ENCODE measurements at regions not wholly inside any gene's neighbourhood (a gene's known extent, or its start where the extent isn't known, plus 50 kb on each side); places are given as distances from the start of the nearest gene placed in this dataset.
"Not testable (repeated sequence)": the region's sequence is repeated elsewhere in the genome, so short reads cannot be mapped to it uniquely, and the experiment has no call there.

DNA sequence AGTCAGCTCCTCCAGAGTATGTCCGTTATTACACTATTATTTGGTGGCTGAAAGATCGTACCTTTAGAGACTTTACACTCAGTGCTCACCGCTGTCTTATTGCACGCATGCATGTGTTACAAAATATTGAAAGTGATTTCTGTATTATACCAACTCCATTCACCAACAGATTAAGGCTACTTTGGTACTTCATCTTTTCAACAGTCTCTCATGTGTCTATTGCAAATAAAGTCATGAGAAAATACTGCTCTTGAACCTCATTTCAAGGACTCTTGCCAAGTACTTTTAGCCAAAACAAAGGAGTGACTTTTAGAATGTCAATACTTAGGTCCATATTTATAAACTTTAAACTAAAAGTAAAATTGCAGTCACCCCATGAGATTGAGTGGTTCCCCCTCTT is 503.6 kb downstream of the TMEM121 start:
- DNase-seq: no peak

DNA sequence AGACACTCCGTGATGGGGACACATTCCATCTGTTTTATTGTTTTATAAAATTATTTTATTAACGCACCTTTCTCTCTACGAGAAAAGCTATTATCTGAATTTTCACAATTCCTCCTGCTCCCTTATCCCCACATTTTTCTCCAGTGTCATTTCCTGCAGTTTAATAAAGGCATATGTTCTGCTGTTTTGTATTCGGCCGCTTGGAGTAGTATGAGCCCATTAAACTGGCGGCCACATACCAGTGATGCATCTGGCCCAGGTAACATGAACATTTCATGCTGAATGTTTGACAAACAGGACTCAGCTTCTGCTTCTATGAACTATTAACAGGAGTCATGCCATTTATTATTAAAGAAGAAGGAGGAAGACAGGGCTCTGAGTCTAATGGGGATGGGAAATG is 511.0 kb downstream of the TMEM121 start:
- DNase-seq: no peak

DNA sequence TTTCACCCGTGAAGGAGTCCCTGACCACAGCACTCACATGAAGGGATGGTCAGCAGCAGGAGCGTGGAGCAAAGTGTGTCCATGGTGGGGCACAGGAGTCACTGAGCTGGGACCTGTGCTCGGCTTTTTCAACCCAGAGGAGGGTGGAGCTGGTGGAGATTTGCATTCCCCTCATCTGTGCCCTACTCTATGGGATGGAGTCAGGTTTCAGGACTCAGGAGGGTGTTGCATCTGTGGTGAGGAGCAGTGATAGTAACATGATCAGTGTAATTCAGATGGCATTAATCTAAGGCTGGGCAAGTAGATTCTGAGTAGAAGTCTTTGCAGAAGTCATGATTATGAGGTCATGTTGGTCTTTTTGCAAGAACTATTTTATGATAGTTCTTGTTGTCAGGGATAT is 511.9 kb downstream of the TMEM121 start:
- no peak for DNase-seq

DNA sequence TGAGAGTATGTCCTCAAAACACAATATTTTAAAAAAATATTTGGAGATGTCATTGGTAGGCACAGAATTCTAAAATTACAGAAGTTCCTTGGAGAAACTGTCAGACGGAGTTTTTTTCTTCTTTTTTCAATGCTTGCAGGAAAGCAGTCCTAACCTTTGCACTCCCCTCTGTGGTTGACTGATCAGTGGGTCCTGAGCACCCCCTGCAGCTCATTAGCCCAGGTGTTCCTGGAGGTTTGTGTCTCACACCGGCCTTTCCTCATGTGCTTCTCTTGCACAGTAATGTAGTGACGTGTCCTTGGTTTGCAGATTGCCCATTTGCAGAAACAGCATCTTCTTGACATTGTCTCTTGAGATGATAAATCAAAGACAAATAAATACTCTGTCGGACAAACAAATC is 513.0 kb downstream of the TMEM121 start:
- no peak for DNase-seq

DNA sequence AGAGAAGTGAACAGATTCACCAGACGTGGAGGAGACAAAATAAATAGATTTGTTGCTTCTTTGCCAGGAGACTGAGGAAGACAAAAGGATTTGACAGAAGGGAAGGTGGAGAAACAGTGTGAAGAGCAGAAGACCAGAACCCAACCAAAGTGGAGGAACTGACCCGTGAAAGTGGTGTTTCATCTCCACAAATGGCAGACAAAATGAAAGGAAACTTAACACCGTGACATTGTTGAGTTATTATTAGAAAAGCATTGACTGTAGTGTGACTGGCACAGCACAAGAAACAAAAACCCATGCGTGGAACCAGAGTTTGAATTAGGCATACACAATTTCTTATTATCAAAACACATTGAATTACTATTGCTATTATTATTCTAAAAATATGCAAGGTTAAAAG is 518.1 kb downstream of the TMEM121 start:
- DNase-seq: no peak

DNA sequence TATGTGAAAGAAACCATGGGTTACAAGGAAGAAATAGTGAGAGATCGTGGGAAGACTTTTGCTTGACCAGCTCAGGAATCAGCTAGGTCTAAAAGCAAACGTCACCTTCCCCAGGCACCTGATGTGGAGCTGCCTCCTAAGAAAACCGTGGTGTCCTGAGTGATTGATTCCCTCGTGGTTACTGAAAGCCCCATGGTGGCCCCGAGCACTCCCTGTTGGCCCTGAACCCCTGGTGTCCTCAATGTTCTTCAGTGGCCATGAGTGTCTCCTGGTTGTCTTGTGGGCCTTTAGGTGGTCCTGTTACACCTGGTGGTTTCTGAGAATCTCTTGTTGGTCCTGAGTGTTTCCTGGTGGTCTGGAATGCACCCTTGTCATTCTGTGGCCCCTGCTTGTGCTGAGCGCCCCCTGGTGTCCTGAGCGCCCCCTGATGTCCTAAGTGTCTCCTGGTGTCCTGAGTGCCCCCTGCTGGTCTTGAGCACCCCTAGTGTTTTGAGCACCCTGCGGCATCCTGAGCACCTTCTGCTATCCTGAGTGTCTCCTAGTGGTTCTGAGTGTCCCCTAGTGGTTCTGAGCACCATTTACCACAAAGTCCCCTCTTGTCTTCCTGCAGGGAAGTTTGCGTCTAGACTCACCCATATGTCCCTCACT is 518.7 kb downstream of the TMEM121 start:
- no peak for DNase-seq

DNA sequence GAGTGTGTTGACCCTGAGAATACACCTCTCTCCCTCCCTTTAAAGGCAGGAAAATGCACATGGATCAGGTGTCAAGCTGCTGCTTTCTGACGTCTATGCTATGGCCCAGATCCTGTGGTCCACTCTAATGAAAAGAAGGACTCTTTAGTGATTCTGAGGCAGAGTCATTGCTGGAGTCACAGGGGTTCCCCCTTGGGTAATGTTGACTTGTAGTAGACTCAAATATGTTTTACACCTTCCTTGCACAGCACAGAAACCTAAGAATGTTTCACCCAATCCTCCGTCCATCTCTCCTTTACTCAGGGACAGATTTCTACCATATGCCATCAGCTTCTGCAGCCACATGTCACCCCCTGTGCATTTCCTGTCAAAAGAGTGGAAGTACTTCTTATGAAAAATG is 525.4 kb downstream of the TMEM121 start:
- no peak for DNase-seq

DNA sequence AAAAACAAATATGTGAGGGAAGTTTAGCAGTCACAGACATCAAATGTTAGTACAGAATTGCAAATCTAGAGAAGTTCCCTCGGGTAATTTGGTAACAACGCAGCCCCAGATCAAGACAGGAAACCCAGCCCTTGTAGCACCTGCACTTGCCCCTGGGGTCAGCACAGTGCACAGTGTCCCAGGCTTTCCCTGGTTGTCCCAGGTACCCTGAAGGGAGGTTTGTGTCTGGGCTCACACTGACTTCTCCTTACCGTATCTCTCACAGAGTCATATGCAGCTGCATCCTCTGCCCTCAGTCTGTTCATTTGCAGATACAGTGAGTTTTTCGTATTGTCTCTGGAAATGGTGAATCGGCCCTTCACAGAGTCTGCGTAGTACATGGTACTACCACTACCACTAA is 528.9 kb downstream of the TMEM121 start:
- DNase-seq: no peak

DNA sequence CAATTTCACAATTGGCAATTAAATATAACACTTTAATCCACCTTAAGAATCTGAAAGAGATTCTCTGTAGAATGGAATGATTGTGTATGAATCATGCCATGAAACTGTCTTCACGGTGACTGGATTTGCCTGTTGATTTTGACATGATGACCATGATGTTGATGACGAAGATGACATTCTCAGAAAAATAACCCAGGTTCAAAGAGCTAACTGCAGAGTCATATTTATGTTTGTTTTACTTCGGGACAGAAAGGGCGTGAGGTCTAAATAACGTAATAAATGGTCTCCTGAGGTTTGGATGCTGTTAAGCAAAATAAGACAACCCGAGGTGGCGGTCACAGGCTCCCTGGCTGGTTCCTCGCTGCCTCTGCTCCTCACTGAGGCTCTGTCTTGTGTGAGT is 532.0 kb downstream of the TMEM121 start:
- no peak for DNase-seq

DNA sequence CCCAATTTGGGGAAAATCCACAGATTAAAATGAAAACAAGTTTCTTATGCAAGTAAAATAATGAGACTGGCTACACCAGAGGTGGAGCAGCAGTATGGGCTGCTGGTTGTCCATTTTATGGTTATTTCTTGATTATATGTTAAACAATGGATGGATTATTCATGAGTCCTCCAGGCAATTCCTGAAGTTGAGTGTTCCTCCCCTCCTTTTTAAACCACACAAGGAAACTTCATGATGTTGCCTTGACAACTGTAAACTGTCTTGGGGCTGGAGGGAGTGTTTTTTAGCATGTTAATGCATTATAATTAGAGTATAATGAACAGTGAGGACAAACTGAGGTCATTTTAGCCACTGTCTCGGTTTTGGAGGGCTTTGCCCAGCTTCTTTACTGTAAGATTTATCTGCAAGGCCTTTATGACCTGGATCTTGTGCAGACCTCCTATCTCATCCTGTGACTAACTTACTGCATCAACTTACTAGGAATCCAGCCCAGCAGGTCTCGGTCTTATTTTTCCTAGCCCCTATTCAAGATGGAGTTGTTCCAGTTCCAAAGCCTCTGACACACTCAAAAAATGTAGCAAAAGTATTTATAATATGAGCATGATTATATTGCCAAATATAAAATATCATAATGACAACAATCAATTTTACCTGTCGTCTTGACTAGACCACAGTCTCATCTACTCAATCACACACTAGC is 534.0 kb downstream of the TMEM121 start:
- DNase-seq: no peak

DNA sequence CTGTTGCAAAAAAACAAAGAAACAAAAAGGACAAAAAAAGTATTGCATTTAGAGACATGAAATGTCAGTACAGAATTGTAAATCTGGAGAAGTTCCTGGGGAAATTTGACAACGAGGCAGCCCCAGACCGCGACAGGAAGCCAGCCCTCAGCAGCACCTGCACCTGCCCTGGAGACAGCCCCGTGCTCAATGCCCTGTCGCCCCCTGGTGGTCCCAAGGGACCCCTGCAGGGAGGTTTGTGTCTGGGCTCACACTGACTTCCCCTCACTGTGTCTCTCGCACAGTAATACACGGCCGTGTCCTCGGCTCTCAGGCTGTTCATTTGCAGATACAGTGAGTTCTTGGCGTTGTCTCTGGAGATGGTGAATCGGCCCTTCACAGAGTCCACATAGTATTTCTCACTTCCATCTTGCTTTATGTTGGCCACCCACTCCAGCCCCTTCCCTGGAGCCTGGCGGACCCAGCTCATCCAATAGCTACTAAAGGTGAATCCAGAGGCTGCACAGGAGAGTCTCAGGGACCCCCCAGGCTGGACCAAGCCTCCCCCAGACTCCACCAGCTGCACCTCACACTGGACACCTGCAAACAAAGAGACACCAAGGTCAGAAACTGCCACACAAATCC is 535.6 kb downstream of the TMEM121 start:
- not testable (repeated sequence) for DNase-seq

DNA sequence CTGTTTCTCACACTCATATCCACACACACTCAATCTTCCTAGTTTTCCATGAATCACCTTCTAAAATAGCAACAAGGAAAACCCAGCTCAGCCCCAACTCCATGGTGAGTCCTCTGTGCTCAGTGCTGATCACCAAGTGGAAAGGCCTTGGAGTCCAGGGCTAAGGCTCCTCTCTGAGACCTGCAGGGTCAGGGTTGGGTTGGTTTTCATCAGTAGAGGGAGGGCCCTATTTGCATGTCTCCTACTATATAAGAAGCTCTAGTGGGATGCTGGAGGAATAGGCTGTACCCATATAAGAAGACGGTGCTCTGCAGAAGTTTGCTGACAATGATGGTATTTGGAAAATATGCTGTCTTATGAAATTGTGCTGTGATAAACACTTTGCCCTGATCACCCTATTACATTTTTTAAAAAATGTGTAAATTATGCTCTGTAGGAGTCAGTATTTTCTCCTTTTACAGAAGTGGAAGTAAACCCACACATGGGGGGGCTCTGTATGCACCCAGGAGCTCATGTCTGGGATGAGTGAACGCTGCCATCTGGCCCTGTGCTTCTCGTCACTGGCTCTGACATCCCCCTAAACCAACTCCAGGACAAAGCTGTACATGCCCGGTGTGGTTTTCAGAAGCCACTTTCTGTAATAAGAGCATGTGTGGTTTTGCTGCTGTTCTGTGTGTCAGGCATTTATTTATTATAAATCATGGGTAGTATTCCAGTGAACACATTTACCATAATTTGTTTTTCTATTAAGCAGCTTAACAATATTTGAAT is 536.3 kb downstream of the TMEM121 start:
- no peak for DNase-seq

DNA sequence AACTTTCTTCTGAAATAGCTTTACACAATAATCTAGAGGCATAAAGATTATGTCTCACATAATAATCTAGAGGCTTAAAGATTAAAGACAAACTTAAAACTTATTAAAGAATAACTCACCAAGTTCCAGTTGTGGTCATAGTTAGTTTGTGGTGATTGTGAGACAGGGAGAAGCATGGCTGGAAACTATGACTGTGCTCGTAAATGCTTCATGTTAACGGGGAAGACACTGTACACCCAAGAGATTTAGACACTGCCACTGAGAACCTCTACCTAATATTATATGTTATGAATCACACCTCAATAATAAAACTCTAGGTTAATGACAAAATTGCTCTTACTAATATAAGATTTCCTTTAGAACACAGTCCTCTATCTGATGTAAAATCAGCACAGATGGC is 541.6 kb downstream of the TMEM121 start:
- no peak for DNase-seq

DNA sequence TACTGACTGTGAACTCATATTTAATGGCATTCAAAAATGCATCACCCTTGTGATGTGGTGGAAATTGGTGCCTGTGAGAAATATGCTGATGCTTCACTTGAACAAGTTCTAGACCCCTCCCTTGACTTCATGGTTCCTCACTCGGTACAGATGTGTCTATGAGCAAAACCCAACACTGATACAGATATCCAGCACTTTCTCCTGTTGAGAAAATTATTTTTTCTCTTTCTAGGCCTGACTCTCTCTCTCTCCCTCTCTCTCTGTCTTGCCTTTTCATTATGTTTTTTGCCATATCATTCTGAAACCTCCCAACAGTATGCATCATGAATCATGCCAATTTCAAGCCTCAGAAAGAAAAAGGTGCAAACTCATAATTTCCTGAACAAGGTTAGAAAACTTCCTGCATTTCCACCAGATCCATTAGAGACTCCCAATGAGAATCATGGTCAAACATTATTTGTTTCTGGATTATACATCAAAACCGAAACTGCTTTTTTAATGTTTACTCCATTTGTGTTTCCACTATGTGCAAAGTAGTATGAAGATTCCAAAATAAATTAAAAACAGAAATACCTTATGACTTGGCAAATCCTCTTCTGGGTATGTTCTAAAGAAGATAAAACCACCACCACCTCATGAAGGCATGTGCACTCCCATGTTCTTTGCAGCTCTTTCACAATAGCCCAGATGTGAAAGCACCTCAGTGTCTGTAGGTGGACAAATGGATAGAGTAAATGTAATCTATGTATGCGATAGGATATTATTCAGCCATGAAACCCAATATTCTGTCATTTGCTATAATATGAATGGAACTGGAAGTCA is 543.6 kb downstream of the TMEM121 start:
- no peak for DNase-seq

DNA sequence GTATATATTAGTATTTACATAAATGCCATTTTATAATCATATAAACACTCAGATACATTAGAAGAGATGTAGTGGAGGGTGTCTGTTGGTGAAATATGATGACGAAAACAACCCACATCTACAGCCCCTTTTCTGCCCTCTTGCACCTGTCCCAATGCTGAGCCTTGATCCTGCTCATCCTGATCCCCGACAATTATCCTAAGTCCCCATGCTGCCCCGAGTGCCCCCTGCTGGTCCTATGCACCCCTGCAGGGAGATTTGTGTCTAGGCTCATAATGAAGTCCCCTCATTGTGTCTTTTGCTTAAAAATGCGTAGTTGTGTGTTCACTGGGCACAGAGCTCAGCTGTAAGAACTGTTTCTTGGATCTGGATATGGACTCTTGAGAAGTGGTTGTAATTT is 554.5 kb downstream of the TMEM121 start:
- DNase-seq: no peak

DNA sequence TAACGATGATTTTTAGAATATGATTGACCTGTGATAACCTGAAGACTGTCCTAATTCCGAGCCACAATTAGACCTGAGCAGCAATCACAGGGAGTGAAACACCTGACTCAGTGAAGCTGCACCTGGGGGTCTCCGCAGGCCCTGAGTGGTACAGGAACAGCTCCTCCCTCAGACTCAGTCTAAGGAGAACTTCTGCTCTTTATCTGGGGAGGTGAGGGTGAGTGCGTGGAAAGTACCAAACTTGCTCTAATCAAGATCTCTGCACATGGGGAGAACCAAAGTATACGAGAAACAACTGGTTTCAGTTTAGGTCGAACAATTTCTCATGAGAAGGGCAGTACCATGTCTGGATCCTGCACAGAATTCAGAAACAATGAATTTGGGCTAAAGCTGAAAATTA is 555.3 kb downstream of the TMEM121 start:
- DNase-seq: not testable (repeated sequence)

DNA sequence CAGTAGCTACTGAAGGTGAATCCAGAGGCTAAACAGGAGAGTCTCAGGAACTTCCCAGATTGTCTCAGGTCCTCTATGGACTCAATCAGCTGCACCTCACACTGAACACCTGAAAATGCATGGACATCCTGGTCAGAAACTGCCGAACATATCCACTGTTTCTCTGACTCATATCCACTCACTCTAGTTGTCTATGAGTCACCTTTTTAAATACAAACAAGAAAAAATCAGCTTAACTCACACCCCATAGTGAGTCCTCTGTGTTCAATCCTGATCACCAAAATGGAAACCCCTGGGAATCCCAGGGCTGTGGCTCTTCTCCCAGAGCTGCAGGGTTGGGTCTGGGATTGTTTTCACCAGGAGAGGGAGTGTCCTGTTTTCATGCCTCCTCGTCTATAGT is 556.7 kb downstream of the TMEM121 start:
- no peak for DNase-seq

DNA sequence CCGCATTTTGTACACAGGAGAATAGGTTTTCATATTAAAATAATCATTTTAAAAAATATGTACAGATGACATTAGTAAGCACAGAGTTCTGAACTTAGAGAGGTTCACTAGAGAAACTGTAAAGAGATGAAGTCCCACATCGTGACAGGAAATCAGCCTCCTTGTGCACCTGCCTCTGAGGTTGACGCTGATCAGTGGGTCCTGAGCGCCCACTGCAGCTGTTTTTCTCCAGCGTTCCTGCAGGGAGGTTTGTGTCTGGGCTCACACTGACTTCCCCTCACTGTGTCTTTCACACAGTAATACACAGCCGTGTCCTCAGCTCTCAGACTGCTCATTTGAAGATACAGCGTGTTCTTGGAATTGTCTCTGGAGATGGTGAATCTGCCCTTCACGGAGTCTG is 561.5 kb downstream of the TMEM121 start:
- no peak for DNase-seq

DNA sequence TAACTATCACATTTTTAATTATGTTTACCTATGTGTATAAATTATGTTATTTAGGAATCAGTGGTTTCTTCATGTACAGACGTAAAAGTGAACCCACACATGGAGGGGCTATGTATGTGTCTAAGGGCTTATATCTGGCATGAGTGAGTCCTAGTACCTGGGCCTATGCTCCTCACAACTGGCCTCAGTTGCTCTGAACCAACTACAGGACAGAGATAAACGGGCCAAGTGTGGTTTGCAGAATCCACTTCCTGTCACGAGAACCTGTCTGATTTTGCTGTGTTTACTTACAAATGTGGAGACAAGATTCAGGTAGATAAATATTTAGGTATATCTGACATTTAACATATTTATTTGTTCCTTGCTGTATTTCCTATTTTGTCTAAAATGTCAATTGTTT is 562.5 kb downstream of the TMEM121 start:
- not testable (repeated sequence) for DNase-seq

DNA sequence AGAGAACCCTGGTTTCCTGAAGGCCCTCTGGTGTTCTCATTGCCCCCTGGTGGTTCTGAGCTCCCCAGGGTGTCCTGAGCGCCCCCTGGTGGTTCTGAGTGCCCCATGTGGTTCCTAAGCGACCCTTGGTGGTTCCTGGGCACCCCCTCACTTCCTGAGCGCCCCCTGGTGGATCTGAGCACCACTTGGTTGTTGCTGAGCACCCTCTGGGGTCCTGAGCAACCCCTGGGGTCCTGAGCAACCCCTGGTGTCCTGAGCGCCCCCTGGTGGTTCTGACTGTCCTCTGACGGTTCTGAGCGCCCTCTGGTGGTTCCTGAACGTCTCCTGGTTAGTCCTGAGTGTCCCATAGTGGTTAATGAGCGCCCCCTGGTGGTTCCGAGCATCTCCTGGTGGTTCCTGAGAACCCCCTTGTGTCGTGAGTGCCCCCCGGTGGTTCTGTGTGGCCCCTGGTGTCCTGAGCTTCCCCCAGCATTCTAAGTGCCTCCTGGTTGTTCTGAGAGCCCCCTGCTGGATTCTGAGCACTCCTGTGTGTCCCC is 568.3 kb downstream of the TMEM121 start:
- no peak for DNase-seq

DNA sequence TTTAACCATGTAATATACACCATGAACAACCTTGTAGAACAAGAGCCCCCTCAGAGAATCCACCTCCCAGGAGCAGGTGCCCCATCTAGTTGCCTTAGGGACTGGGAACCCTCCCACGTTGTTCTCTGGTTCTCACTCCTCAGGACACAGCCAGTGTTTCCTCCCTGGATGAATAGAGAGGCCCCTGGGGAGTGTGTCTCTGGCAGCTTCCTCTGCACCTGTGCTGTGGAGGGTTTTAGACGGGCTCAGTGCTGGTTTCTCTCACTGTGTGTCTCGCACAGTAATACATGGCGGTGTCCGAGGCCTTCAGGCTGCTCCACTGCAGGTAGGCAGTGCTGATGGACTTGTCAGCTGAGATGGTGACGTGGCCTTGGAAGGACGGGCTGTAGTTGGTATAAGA is 581.3 kb downstream of the TMEM121 start:
- no peak for DNase-seq

DNA sequence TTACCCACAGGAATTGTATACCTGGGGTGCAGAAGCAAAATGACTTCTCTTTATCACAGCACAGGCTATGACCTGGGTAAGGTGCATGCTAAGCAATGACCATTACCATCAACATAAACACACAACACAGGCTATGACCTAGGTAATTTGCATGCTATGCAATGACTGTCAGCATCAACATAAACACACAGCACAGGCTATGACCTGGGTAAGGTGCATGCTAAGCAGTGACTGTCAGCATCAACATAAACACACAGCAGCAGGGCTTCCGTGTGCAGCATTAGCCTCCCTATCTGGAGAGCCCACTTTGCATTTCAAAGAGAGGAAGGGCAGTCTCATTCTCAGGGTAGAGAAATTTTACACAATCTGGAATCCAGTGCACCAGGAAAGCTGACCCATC is 583.0 kb downstream of the TMEM121 start:
- DNase-seq: no peak

DNA sequence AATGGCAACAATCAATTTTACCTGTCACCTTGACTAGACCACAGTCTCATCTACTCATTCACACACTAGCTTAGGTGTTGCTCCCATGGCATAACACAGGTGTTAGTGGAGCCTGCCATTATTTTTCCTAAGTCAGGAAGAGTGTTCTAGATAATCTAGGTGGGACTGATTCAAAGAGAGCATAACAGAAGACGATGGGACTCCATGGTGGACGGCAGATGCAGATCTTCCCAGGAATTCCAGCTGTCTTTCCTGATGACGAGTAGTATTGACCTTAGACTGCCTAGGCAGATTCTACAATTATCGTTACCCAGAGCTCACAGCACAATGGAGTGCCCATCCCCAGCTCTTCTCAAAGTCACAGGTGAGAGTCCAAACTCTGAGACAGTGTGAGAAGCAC is 589.0 kb downstream of the TMEM121 start:
- DNase-seq: no peak

Data from right forelimb (tissue), 1 donor.